ENCODE measurements at regions not wholly inside any gene's neighbourhood (a gene's known extent, or its start where the extent isn't known, plus 50 kb on each side); places are given as distances from the start of the nearest gene placed in this dataset.
A peak's percentile ranks its signal among the peaks of the same experiment; 100 is the strongest.
"Not testable (repeated sequence)": the region's sequence is repeated elsewhere in the genome, so short reads cannot be mapped to it uniquely, and the experiment has no call there.

GRCh38 chr1:10867138-10867721, 70.8 kb upstream of the CASZ1 start:
- peak in 1 of 4 donors; percentile 53 for DNase-seq (ENCODE audit: low read depth in 4 of 4, low spot score in 3 of 4)

GRCh38 chr1:10867914-10868598, 71.6 kb upstream of the CASZ1 start:
- DNase-seq (ENCODE audit: low read depth in 4 of 4, low spot score in 3 of 4), result no peak

GRCh38 chr1:10868599-10868965, 72.1 kb upstream of the CASZ1 start:
- DNase-seq (ENCODE audit: low read depth in 4 of 4, low spot score in 3 of 4), result no peak

DNA sequence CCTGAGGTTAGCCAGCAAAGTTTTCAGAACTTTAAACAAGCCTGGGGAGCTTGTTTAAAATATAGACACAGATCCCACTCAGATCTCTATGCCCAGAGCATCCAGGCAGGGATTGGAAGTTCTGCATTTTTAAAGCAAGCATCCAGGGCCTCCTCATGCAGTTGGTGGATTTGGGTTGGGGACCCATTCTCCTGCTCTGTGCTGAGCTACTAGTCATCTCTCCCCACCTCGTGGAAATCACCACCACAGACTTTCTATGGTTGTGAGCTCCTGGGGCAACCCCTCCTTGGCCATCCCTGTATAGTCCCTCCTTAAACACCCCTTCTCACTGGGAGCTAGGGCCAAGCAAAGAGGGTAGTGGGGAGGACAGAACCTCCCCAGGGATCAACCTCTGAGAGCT, 73.5 kb upstream of the CASZ1 start:
- DNase-seq (ENCODE audit: low read depth in 4 of 4, low spot score in 3 of 4), result no peak

GRCh38 chr1:10870493-10871096, 74.1 kb upstream of the CASZ1 start:
- no peak for DNase-seq (ENCODE audit: low read depth in 4 of 4, low spot score in 3 of 4)

GRCh38 chr1:10873189-10873588, 76.7 kb upstream of the CASZ1 start:
- DNase-seq (ENCODE audit: low read depth in 4 of 4, low spot score in 3 of 4), result no peak

- no peak for DNase-seq (ENCODE audit: low read depth in 4 of 4, low spot score in 3 of 4)
Measured at GRCh38 chr1:10874351-10874750, 77.9 kb upstream of the CASZ1 start.

DNA sequence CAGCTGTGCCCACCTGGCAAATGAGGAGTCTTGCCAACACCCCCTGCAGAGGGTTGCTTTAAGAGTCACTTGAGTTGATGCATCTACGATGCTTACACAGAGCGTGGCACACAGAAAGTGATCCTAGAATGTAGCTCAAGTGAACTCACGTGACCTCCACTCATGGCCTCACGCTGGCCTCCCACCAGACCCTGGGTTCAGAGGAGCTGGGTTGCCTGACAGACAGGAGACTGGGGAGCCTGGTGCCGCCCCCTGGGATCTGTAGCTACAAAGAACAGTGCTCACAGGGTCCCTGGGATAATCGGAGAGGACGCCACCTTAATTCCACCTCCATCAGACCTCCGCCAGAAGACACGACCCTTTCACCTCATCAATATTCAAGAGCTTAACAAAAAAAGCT, 81.4 kb upstream of the CASZ1 start:
- DNase-seq (ENCODE audit: low read depth in 4 of 4, low spot score in 3 of 4), result no peak

DNA sequence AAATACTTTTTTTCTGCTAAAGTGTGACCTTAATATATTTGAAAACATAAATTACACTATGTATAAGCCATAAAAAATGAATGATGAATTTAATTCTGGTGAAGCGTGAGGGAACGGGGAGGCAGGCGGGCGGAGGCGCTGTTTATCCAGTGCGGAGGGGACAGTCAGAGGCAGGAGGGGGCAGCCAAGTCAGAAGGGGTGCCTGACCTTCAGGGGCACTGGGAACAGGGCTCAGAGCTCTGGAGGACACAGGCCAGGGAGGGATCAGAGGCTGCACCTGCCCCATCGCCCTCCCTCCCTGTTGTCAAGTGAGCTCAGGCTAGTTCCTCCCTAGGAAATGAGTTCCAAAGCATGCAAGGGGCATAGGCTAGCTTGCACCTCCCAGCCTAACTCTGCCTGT, 82.0 kb upstream of the CASZ1 start:
- no peak for DNase-seq (ENCODE audit: low read depth in 4 of 4, low spot score in 3 of 4)

GRCh38 chr1:10880063-10880462, 83.6 kb upstream of the CASZ1 start:
- no peak for DNase-seq (ENCODE audit: low read depth in 4 of 4, low spot score in 3 of 4)

DNA sequence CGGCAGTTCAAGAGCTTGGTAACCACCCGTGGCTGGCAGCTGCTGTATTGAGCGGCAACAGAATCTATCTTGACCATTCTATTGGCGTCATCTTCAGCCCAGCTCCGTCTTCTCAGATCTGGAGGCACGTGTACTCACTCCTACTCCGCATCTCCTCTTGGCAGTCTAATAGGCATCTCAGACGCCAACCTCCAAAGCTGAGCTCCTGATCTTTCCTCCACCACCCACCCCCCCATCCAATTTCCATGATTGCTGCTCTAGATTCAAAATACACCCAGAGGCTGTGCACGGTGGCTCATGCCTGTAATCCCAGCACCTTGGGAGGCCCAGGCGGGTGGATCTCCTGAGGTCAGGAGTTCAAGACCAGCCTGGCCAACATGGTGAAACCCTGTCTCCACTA, 84.6 kb upstream of the CASZ1 start:
- DNase-seq (ENCODE audit: low read depth in 4 of 4, low spot score in 3 of 4), result no peak

- DNase-seq (ENCODE audit: low read depth in 4 of 4, low spot score in 3 of 4), result no peak
Measured at GRCh38 chr1:10882069-10882468, 85.6 kb upstream of the CASZ1 start.

- DNase-seq (ENCODE audit: low read depth in 4 of 4, low spot score in 3 of 4), result not testable (repeated sequence)
Measured at GRCh38 chr1:10887032-10887431, 90.6 kb upstream of the CASZ1 start.

DNA sequence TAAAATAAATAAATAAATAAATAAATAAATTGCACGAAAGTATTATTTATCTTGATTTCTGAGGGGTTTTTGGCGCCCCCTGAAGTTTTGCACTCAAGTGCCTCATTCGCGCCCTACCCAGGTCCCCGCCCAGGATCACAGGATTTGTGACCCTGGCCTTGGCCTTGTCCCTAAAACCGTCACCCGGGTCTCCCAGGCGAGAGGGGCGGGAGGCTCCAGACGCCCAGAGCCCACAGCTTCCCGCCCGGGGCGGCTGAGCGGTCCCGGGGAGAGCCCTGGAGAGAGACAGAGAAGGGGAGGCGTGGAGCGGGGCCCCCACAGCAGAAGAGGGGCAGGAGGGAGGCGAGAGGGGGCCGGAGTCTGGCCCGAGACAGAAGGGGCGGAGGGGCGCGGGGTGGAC, 91.8 kb upstream of the CASZ1 start:
- no peak for DNase-seq (ENCODE audit: low read depth in 4 of 4, low spot score in 3 of 4)

GRCh38 chr1:10888791-10889649, 92.6 kb upstream of the CASZ1 start:
- DNase-seq (ENCODE audit: low read depth in 4 of 4, low spot score in 3 of 4), result no peak

- no peak for DNase-seq (ENCODE audit: low read depth in 4 of 4, low spot score in 3 of 4)
Measured at GRCh38 chr1:10889650-10890353, 93.4 kb upstream of the CASZ1 start.

DNA sequence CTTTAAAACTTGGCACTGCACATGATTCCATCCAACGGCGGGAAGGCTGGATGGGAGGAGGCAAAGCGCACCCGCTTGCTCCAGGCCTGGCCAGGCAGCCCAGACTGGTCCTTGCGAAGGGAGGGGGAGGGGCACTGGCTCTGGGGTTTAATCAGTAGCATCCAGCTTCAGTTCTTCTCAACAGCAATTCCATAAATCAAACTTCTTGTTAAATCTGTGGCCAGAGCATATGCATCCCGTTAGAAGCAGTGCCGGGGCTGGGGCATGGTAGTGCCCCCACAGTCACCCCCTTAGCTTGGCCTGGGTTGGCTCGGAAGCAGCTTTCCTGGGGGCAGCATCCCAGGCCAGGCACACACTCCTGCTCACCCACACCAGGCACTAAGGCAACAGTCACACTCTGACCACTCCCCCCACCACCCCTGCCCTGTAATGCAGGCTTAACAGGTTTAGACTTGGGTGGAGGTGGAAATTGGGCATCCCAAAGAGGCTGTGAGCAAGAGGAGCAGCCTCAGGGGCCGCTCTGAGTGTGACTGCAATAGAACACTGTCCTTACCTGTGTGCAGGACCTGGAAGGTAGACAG, 94.1 kb upstream of the CASZ1 start:
- DNase-seq (ENCODE audit: low read depth in 4 of 4, low spot score in 3 of 4), result no peak

GRCh38 chr1:10891091-10891490, 94.6 kb upstream of the CASZ1 start:
- DNase-seq (ENCODE audit: low read depth in 4 of 4, low spot score in 3 of 4), result no peak

GRCh38 chr1:10892138-10893065, 96.0 kb upstream of the CASZ1 start:
- DNase-seq (ENCODE audit: low read depth in 4 of 4, low spot score in 3 of 4), result no peak
